Testis (tissue), 2 donors: ENCODE measurements at regions not wholly inside any gene's neighbourhood (a gene's known extent, or its start where the extent isn't known, plus 50 kb on each side); places are given as distances from the start of the nearest gene placed in this dataset.

Source experiments
- CTCF ChIP-seq, 3 experiments: fragments of 450-650 bp in 2 of 3; fragments of 200-600 bp in 1 of 3; sonication (generic) in 1 of 3; IDR thresholded peaks; one replicate each; pipeline ENCODE4 v1.5.1; 2016 to 2019; ENCODE audit warnings: antibody characterized with exemption in 3 of 3, mild to moderate bottlenecking in 2 of 3, moderate library complexity in 1 of 3
- POLR2A ChIP-seq: fragments of 450-650 bp; IDR thresholded peaks from one replicate; pipeline ENCODE4 v1.6.1; 2017; ENCODE audit warnings: antibody characterized with exemption, mild to moderate bottlenecking, moderate library complexity

DNA sequence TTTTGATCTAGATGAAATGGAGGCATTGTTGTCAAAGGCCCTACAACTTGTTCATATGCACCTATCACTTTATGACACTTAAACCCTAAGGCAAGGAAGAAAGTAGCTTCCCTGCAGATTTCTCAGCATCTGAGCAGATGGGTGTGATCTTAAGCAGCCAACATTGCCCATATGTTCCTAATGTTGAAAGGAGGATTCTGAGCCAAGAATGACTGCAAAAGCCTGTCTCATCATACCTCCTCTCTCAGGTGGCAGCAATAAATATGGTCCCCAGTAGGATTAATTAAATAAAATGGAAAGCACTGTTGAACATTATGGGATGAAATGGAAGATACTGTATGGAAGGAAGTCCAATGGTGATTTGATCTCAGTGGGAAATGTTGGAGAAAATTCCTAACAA is 538.1 kb upstream of the MAN1A1 start:
- TF ChIP-seq CTCF (IDR thresholded peaks at IDR 0.05), result no peak
- no peak for TF ChIP-seq POLR2A
